ENCODE measurements at regions not wholly inside any gene's neighbourhood (a gene's known extent, or its start where the extent isn't known, plus 50 kb on each side); places are given as distances from the start of the nearest gene placed in this dataset.
"Not testable (repeated sequence)": the region's sequence is repeated elsewhere in the genome, so short reads cannot be mapped to it uniquely, and the experiment has no call there.

DNA sequence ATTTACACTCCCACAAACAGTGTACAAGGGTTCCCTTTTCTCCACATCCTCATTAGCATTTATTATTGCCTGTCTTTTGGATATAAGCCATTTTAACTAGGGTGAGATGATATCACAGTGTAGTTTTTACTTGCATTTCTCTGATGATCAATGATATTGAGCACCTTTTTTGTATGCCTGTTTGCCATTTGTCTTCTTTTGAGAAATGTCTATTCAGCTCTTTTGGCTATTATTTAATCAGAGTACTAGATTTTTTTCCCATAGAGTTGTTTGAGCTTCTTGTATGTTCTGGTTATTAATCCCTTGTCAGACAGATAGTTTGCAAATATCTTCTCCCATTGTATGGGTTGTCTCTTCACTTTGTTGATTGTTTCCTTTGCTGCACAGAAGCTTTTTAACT, 190.6 kb downstream of the MAGEB17 start:
- intact Hi-C loops (cut with DNase I; ENCODE audit: low total_unique reads): no loop called here
- no peaks in the 10 kb centered on the region for H3K27me3 ChIP-seq
- no peak overlapping the region for H3K4me3 ChIP-seq
- H3K27ac ChIP-seq: no peak overlapping the region
- H3K9me3 ChIP-seq: no peaks in the 10 kb centered on the region
- H3K4me1 ChIP-seq: no peaks in the 10 kb centered on the region
- DNase-seq: no peak
- H3K36me3 ChIP-seq: no peaks in the 10 kb centered on the region
- TF ChIP-seq, protein P1, sequence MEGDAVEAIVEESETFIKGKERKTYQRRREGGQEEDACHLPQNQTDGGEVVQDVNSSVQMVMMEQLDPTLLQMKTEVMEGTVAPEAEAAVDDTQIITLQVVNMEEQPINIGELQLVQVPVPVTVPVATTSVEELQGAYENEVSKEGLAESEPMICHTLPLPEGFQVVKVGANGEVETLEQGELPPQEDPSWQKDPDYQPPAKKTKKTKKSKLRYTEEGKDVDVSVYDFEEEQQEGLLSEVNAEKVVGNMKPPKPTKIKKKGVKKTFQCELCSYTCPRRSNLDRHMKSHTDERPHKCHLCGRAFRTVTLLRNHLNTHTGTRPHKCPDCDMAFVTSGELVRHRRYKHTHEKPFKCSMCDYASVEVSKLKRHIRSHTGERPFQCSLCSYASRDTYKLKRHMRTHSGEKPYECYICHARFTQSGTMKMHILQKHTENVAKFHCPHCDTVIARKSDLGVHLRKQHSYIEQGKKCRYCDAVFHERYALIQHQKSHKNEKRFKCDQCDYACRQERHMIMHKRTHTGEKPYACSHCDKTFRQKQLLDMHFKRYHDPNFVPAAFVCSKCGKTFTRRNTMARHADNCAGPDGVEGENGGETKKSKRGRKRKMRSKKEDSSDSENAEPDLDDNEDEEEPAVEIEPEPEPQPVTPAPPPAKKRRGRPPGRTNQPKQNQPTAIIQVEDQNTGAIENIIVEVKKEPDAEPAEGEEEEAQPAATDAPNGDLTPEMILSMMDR (IDR thresholded peaks at IDR 0.05): no peak

DNA sequence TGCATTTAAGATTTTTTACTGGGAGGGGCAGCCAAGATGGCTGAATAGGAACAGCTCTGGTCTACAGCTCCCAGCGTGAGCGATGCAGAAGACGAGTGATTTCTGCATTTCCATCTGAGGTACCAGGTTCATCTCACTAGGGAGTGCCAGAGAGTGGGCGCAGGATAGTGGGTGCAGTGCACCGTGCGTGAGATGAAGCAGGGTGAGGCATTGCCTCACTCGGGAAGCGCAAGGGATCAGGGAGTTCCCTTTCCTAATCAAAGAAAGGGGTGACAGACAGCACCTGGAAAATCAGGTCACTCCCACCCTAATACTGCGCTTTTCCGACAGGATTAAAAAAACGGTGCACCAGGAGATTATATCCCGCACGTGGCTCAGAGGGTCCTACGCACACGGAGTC, 192.8 kb downstream of the MAGEB17 start:
- H3K4me1 ChIP-seq; DNase-seq; H3K36me3 ChIP-seq; intact Hi-C loops (cut with DNase I; ENCODE audit: low total_unique reads); H3K9me3 ChIP-seq; H3K4me3 ChIP-seq; H3K27ac ChIP-seq; H3K27me3 ChIP-seq: not testable (repeated sequence)

DNA sequence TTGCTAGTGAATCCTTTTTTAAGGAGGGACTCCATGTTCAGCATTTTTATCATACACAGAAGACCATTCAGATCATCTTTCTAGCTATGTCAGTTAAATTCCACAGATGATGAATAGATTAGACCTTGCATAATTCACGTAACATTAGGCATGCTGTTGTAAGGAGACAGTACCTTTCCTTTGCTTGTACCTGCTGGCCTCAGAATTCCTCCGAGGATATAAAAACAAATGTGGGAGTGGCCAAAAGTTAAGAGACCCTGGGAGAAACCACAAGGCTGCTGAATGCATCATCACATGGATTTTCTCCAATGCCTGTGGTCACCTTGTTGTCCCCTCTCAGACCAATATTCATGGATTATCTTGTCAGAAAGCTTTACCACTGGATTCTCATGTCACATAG, 201.4 kb downstream of the MAGEB17 start:
- H3K4me3 ChIP-seq: no peak overlapping the region
- no peak overlapping the region for H3K27ac ChIP-seq
- intact Hi-C loops (cut with DNase I; ENCODE audit: low total_unique reads): no loop called here
- H3K36me3 ChIP-seq: no peaks in the 10 kb centered on the region
- H3K9me3 ChIP-seq: no peaks in the 10 kb centered on the region
- DNase-seq: no peak
- H3K27me3 ChIP-seq: no peaks in the 10 kb centered on the region
- no peaks in the 10 kb centered on the region for H3K4me1 ChIP-seq
- TF ChIP-seq, protein P1 (IDR thresholded peaks at IDR 0.05): no peak

DNA sequence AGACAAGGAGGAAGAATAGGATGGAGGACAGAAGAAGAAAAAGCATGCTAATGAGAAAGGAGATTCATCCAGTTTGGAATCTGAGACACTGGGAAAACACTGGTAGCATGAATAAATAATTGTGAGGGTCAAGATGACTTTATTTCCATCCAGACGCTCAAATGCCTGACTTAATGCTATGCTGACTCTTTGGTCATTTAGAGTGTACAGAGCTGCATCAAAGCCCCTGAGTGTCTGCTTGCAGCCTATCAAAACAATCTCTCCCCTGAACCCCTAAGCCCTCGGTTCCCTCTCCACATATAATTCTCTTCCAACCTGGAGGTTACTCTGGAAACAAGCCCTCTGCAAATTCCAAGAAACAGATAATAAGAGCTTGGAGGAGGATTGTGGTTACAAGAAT, 208.8 kb downstream of the MAGEB17 start:
- no peak for DNase-seq
- Histone ChIP-seq H3K27ac (no peak overlapping the region), H3K9me3 (no peaks in the 10 kb centered on the region), H3K36me3 (no peaks in the 10 kb centered on the region), H3K4me3 (no peak overlapping the region), H3K4me1 (no peaks in the 10 kb centered on the region), H3K27me3 (no peaks in the 10 kb centered on the region)
- TF ChIP-seq, protein P1 (IDR thresholded peaks at IDR 0.05): no peak
- intact Hi-C loops (cut with DNase I; ENCODE audit: low total_unique reads): no loop called here

DNA sequence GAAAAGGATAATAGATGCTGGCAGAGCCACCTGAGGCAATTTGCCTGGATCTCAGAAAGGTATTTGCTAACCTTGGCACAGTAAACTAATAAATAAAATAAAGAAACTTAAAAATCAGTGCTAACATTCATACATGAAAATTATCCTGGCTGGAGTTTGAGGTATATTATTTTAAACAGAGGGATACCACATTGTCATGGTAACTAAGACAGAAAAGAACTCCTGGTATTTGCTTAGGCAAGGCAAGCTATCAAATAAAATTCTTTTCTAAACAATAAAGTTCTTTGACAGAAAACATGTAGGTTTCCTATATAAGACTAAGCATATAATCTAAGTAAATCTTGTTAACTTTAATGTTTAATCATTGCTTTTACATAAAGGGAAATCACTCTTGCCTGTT, 218.8 kb downstream of the MAGEB17 start:
- DNase-seq: no peak
- no peaks in the 10 kb centered on the region for H3K36me3 ChIP-seq
- TF ChIP-seq, protein P1 (IDR thresholded peaks at IDR 0.05): no peak
- H3K27ac ChIP-seq: no peak overlapping the region
- H3K4me3 ChIP-seq: no peak overlapping the region
- intact Hi-C loops (cut with DNase I; ENCODE audit: low total_unique reads): no loop called here
- no peaks in the 10 kb centered on the region for H3K9me3 ChIP-seq
- no peaks in the 10 kb centered on the region for H3K27me3 ChIP-seq
- H3K4me1 ChIP-seq: no peaks in the 10 kb centered on the region

DNA sequence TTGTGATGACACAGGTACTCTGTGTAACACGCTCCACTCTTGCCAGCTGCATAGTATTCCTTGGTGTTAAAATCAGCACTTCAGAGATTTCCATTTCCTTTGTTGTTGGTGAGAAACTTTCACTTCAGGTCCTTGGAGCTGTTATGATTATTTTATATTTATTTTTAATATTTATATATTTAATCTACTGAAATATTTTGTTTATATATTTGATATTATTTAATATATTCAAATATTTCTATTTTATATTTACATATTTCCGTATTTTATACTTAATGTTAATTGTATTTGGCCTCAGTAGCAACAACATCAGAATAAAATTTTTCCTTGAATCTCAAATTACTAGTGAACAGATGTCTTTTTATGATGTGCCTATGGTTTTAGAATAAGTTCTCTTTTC, 225.3 kb downstream of the MAGEB17 start:
- Histone ChIP-seq H3K4me3 (no peak overlapping the region), H3K4me1 (no peaks in the 10 kb centered on the region), H3K27ac (no peak overlapping the region), H3K27me3 (no peaks in the 10 kb centered on the region), H3K36me3 (no peaks in the 10 kb centered on the region), H3K9me3 (no peaks in the 10 kb centered on the region)
- intact Hi-C loops (cut with DNase I; ENCODE audit: low total_unique reads): no loop called here
- TF ChIP-seq, protein P1 (IDR thresholded peaks at IDR 0.05): no peak
- no peak for DNase-seq

Data from tibial artery (tissue), 4 donors.